Mucosa of rectum (tissue), 2 donors: ENCODE measurements at regions not wholly inside any gene's neighbourhood (a gene's known extent, or its start where the extent isn't known, plus 50 kb on each side); places are given as distances from the start of the nearest gene placed in this dataset.
A peak's percentile ranks its signal among the peaks of the same experiment; 100 is the strongest.

ENCODE experiments used
- H3K27ac ChIP-seq, 2 donors: one replicate each; pipeline ENCODE4 v1.7.0; 2013; ENCODE audit warnings: inconsistent platforms in 2 of 2, low read depth in 2 of 2, low read length in 2 of 2
- H3K27me3 ChIP-seq, 2 donors: one replicate each; pipeline ENCODE4 v1.7.0; 2013; ENCODE audit warnings: low read length in 2 of 2; ENCODE audit not compliant: control insufficient read depth in 2 of 2, insufficient read depth in 2 of 2
- H3K36me3 ChIP-seq, 2 donors: one replicate each; pipeline ENCODE4 v1.7.0; 2013; ENCODE audit warnings: low read length in 2 of 2; ENCODE audit not compliant: control insufficient read depth in 2 of 2, insufficient read depth in 2 of 2
- H3K4me1 ChIP-seq, 2 donors: one replicate each; pipeline ENCODE4 v1.7.0; 2013; ENCODE audit warnings: low read length in 2 of 2, mild to moderate bottlenecking in 1 of 2; ENCODE audit not compliant: control insufficient read depth in 2 of 2, insufficient read depth in 2 of 2
- H3K4me3 ChIP-seq, 2 donors: one replicate each; pipeline ENCODE4 v1.7.0; 2013; ENCODE audit warnings: low read length in 2 of 2
- H3K9ac ChIP-seq, 2 donors: one replicate each; pipeline ENCODE4 v1.7.0; 2013; ENCODE audit warnings: low read length in 2 of 2, low read depth in 1 of 2, mild to moderate bottlenecking in 1 of 2
- H3K9me3 ChIP-seq, 2 donors: one replicate each; pipeline ENCODE4 v1.7.0; 2013; ENCODE audit warnings: low read length in 2 of 2; ENCODE audit not compliant: control insufficient read depth in 2 of 2
- donor health status: healthy.
- donor health status: Normal muscosa, but diverticular disease.

- Histone ChIP-seq H3K9me3 (no peaks in the 10 kb centered on the region), H3K4me1 (no peaks in the 10 kb centered on the region), H3K9ac (no peak overlapping the region), H3K36me3 (no peaks in the 10 kb centered on the region), H3K27me3 (no peaks in the 10 kb centered on the region), H3K4me3 (no peak overlapping the region), H3K27ac (no peak overlapping the region)
Observed at GRCh38 chr16:64394061-64394460, 727.8 kb downstream of the CDH11 start.

- Histone ChIP-seq H3K4me3 (no peak overlapping the region), H3K36me3 (no peaks in the 10 kb centered on the region), H3K9ac (no peak overlapping the region), H3K9me3 (no peaks in the 10 kb centered on the region), H3K27me3 (no peaks in the 10 kb centered on the region), H3K4me1 (no peaks in the 10 kb centered on the region), H3K27ac (no peak overlapping the region)
Observed at GRCh38 chr16:64392456-64392855, 729.4 kb downstream of the CDH11 start.

GRCh38 chr16:64391063-64391600, 730.7 kb downstream of the CDH11 start:
- no peak overlapping the region for H3K27ac ChIP-seq
- no peaks in the 10 kb centered on the region for H3K9me3 ChIP-seq
- H3K4me3 ChIP-seq = peak overlapping the region in 1 of 2 donors; percentile 20
- no peaks in the 10 kb centered on the region for H3K4me1 ChIP-seq
- no peak overlapping the region for H3K9ac ChIP-seq
- H3K36me3 ChIP-seq = no peaks in the 10 kb centered on the region
- H3K27me3 ChIP-seq = no peaks in the 10 kb centered on the region

- Histone ChIP-seq H3K9ac (no peak overlapping the region), H3K27me3 (no peaks in the 10 kb centered on the region), H3K27ac (no peak overlapping the region), H3K4me3 (no peak overlapping the region), H3K36me3 (no peaks in the 10 kb centered on the region), H3K9me3 (no peaks in the 10 kb centered on the region), H3K4me1 (no peaks in the 10 kb centered on the region)
Observed at GRCh38 chr16:64390102-64390501, 731.8 kb downstream of the CDH11 start.

- no peaks in the 10 kb centered on the region for H3K27me3 ChIP-seq
- no peaks in the 10 kb centered on the region for H3K4me1 ChIP-seq
- no peak overlapping the region for H3K4me3 ChIP-seq
Observed at GRCh38 chr16:64384636-64385035, 737.2 kb downstream of the CDH11 start.

GRCh38 chr16:64381979-64382378, 739.9 kb downstream of the CDH11 start:
- Histone ChIP-seq H3K4me1 (no peaks in the 10 kb centered on the region), H3K9me3 (no peaks in the 10 kb centered on the region), H3K36me3 (no peaks in the 10 kb centered on the region)

More at GRCh38 chr16:64384636-64385035, 737.2 kb downstream of the CDH11 start:
- H3K27ac ChIP-seq = no peak overlapping the region
- no peaks in the 10 kb centered on the region for H3K9me3 ChIP-seq
- H3K9ac ChIP-seq = no peak overlapping the region
- no peaks in the 10 kb centered on the region for H3K36me3 ChIP-seq

GRCh38 chr16:64380751-64381150, 741.1 kb downstream of the CDH11 start:
- H3K4me1 ChIP-seq = no peaks in the 10 kb centered on the region
- no peaks in the 10 kb centered on the region for H3K9me3 ChIP-seq
- no peaks in the 10 kb centered on the region for H3K27me3 ChIP-seq
- H3K4me3 ChIP-seq = no peak overlapping the region
- H3K36me3 ChIP-seq = no peaks in the 10 kb centered on the region
- no peak overlapping the region for H3K27ac ChIP-seq
- H3K9ac ChIP-seq = no peak overlapping the region

More at GRCh38 chr16:64381979-64382378, 739.9 kb downstream of the CDH11 start:
- Histone ChIP-seq H3K9ac (no peak overlapping the region), H3K27me3 (no peaks in the 10 kb centered on the region), H3K4me3 (no peak overlapping the region), H3K27ac (no peak overlapping the region)

- Histone ChIP-seq H3K4me1 (no peaks in the 10 kb centered on the region), H3K9me3 (no peaks in the 10 kb centered on the region), H3K27ac (no peak overlapping the region), H3K9ac (no peak overlapping the region), H3K27me3 (no peaks in the 10 kb centered on the region), H3K4me3 (no peak overlapping the region), H3K36me3 (no peaks in the 10 kb centered on the region)
Observed at GRCh38 chr16:64375391-64375980, 746.4 kb downstream of the CDH11 start.

- Histone ChIP-seq H3K27me3 (no peaks in the 10 kb centered on the region), H3K36me3 (no peaks in the 10 kb centered on the region), H3K4me3 (no peak overlapping the region), H3K4me1 (no peaks in the 10 kb centered on the region), H3K9ac (no peak overlapping the region), H3K27ac (no peak overlapping the region), H3K9me3 (no peaks in the 10 kb centered on the region)
Observed at GRCh38 chr16:64370112-64370511, 751.8 kb downstream of the CDH11 start.

GRCh38 chr16:64365448-64365931, 756.4 kb downstream of the CDH11 start:
- Histone ChIP-seq H3K4me3 (no peak overlapping the region), H3K27ac (no peak overlapping the region), H3K9ac (no peak overlapping the region), H3K9me3 (no peaks in the 10 kb centered on the region), H3K27me3 (no peaks in the 10 kb centered on the region), H3K4me1 (no peaks in the 10 kb centered on the region), H3K36me3 (no peaks in the 10 kb centered on the region)
